Pancreas (tissue), 10 donors: ENCODE measurements at regions not wholly inside any gene's neighbourhood (a gene's known extent, or its start where the extent isn't known, plus 50 kb on each side); places are given as distances from the start of the nearest gene placed in this dataset.
A peak's percentile ranks its signal among the peaks of the same experiment; 100 is the strongest.

Experiments
- ATAC-seq, 4 donors: fragments of 200-7000 bp; cut with Tn5 transposase; one replicate each; pipeline versions ENCODE4 v1.8.0 to v1.9.1; 2020; ENCODE audit warnings: mild to moderate bottlenecking in 4 of 4, moderate library complexity in 4 of 4
- DNase-seq, 6 donors: peaks; one replicate each; pipeline ENCODE4 v3.0.0-alpha.2; 2020
- FAIRE-seq: peaks from 2 replicates; lab custom pipeline; 2012; peaks lifted over from hg19 to GRCh38; lab: Jason Lieb, UNC
- H3K27ac ChIP-seq, 4 donors: fragments of 200-600 bp; sonication (generic); 1 replicate in 3 of 4; 2 replicates in 1 of 4; pipeline versions ENCODE4 v1.5.0 to v1.8.0; 2020
- H3K27me3 ChIP-seq, 4 donors: fragments of 200-600 bp; one replicate each; pipeline ENCODE4 v1.8.0; 2021
- H3K36me3 ChIP-seq, 3 donors: fragments of 200-600 bp; sonication (generic) in 1 of 3; one replicate each; pipeline versions ENCODE4 v1.5.0 to v1.8.0; 2020 to 2021
- H3K4me1 ChIP-seq, 3 donors: fragments of 200-600 bp; one replicate each; pipeline ENCODE4 v1.8.0; 2021
- H3K4me3 ChIP-seq, 4 donors: fragments of 200-600 bp; sonication (generic) in 2 of 4; one replicate each; pipeline versions ENCODE4 v1.5.0 to v1.8.0; 2020 to 2021
- H3K9me3 ChIP-seq, 4 donors: fragments of 200-600 bp; one replicate each; pipeline ENCODE4 v1.8.0; 2021
- CTCF ChIP-seq, 4 donors: fragments of 200-600 bp; sonication (generic) in 3 of 4; IDR thresholded peaks; one replicate each; pipeline versions ENCODE4 v1.5.0 to v1.8.0; 2021; ENCODE audit warnings: antibody characterized with exemption in 4 of 4
- WGBS, 2 donors: extraction: QIAGEN DNeasy Blood & Tissue Kit; methylation state at CpG; one replicate each; pipeline ENCODE4 v1.1.7; 2013; 5-methylcytosine and 5-hydroxymethylcytosine counted together
- intact Hi-C, 3 donors: fragments of 100-400 bp; cut with DNase I; formaldehyde crosslinking; loops; one replicate each; pipeline versions ENCODE4 v1.11.1 to v1.14.2; 2022
- donor health status: healthy with polysubstance abuse.
- donor health status: DM: no; HTN: no; CAD: no; lungs with moderate emphysema.
- donor health status: DM: no; HTN: no; CAD: no.
- donor health status: control.
- donor health status: control.
- donor health status: Bipolar disorder and iron deficiency.
- donor health status: DM: yes; HTN: yes; CAD: no.
- donor health status: DM: no; HTN: no; CAD: no.
- donor health status: DM: no; HTN: no; CAD: no.
- donor health status: DM: yes; HTN: yes; CAD: no.

- no peak for TF ChIP-seq CTCF (IDR thresholded peaks at IDR 0.05)
- ATAC-seq (no peak), DNase-seq (peak in 1 of 6 donors; percentile 6), FAIRE-seq (no peak)
- Histone ChIP-seq H3K4me3 (no peak overlapping the region), H3K36me3 (no peaks in the 10 kb centered on the region), H3K27me3 (no peaks in the 10 kb centered on the region), H3K4me1 (no peaks in the 10 kb centered on the region), H3K27ac (no peak overlapping the region), H3K9me3 (no peaks in the 10 kb centered on the region)
- intact Hi-C loops, result no loop called here
- WGBS, 2 donors, result 72% methylated on average over 5 of the region's 5 CpGs
Observed at GRCh38 chr1:30048905-30049304, 674.5 kb downstream of the MATN1 start.

GRCh38 chr1:30047576-30047975 lies 675.8 kb downstream of the MATN1 start:
- DNase-seq (no peak), FAIRE-seq (no peak)
- 66 to 78% methylated on average over 3 of the region's 3 CpGs for WGBS, 2 donors

GRCh38 chr1:30046751-30047150 lies 676.6 kb downstream of the MATN1 start:
- Histone ChIP-seq H3K4me3 (no peak overlapping the region), H3K9me3 (no peaks in the 10 kb centered on the region), H3K36me3 (no peaks in the 10 kb centered on the region), H3K4me1 (no peaks in the 10 kb centered on the region), H3K27ac (no peak overlapping the region), H3K27me3 (no peaks in the 10 kb centered on the region)
- intact Hi-C loops, result no loop called here
- no peak for TF ChIP-seq CTCF (IDR thresholded peaks at IDR 0.05)
- 69 to 70% methylated on average over 10 of the region's 10 CpGs for WGBS, 2 donors
- DNase-seq (no peak), ATAC-seq (no peak), FAIRE-seq (no peak)

More at GRCh38 chr1:30047576-30047975, 675.8 kb downstream of the MATN1 start:
- Histone ChIP-seq H3K27ac (no peak overlapping the region), H3K4me1 (no peaks in the 10 kb centered on the region), H3K27me3 (no peaks in the 10 kb centered on the region), H3K36me3 (no peaks in the 10 kb centered on the region), H3K4me3 (no peak overlapping the region), H3K9me3 (no peaks in the 10 kb centered on the region)
- intact Hi-C loops, result no loop called here
- no peak for TF ChIP-seq CTCF (IDR thresholded peaks at IDR 0.05)
- ATAC-seq, result no peak

- FAIRE-seq (no peak), DNase-seq (no peak), ATAC-seq (no peak)
- Histone ChIP-seq H3K9me3 (no peaks in the 10 kb centered on the region), H3K27ac (no peak overlapping the region), H3K4me3 (no peak overlapping the region), H3K4me1 (no peaks in the 10 kb centered on the region), H3K27me3 (no peaks in the 10 kb centered on the region), H3K36me3 (no peaks in the 10 kb centered on the region)
- no peak for TF ChIP-seq CTCF (IDR thresholded peaks at IDR 0.05)
- 73 to 79% methylated on average over 4 of the region's 4 CpGs for WGBS, 2 donors
- intact Hi-C loops, result no loop called here
Observed at GRCh38 chr1:30045304-30046090, 677.9 kb downstream of the MATN1 start.

GRCh38 chr1:30044656-30045144 lies 678.7 kb downstream of the MATN1 start:
- H3K36me3 ChIP-seq, result no peaks in the 10 kb centered on the region
- H3K27me3 ChIP-seq, result no peaks in the 10 kb centered on the region
- WGBS, 2 donors, result 81 to 92% methylated on average over 2 of the region's 2 CpGs
- H3K27ac ChIP-seq, result no peak overlapping the region
- intact Hi-C loops, result no loop called here
- FAIRE-seq, result no peak
- no peaks in the 10 kb centered on the region for H3K4me1 ChIP-seq
- H3K4me3 ChIP-seq, result no peak overlapping the region
- no peak for DNase-seq
- no peaks in the 10 kb centered on the region for H3K9me3 ChIP-seq
- no peak for TF ChIP-seq CTCF (IDR thresholded peaks at IDR 0.05)
- ATAC-seq, result no peak
